GM20000 (cell line): ENCODE measurements at regions not wholly inside any gene's neighbourhood (a gene's known extent, or its start where the extent isn't known, plus 50 kb on each side); places are given as distances from the start of the nearest gene placed in this dataset.
"Not testable (repeated sequence)": the region's sequence is repeated elsewhere in the genome, so short reads cannot be mapped to it uniquely, and the experiment has no call there.

Source experiments
- DNase-seq: peaks from one replicate; pipeline ENCODE4 v3.0.0; 2012; ENCODE audit warnings: low spot score
- TF ChIP-seq, protein P1 (sequence below): IDR thresholded peaks from 2 replicates; pipeline ENCODE4 v1.5.1; 2012; ENCODE audit warnings: mild to moderate bottlenecking, control low read depth; ENCODE audit errors: extremely low read depth, missing control alignments

- DNase-seq: no peak
Observed at GRCh38 chr1:29626066-29626465, 389.7 kb downstream of the PTPRU start.

DNA sequence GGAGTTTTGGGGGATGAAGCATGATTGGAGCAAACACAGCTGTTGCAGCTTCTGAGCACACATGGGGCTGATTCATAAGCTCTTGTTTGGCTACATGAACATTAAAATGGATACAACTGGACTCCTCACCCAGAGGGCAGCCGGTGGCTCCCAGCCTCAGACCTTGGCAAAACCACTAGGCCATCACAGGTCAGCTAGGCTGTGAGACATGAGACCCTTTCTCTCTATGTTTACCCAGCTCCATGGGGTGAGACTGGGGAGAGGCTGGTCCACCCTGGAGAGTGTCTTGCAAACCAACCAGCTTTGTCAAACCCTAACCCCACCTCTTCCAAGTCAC, 388.7 kb downstream of the PTPRU start:
- DNase-seq: no peak
- TF ChIP-seq, protein P1, sequence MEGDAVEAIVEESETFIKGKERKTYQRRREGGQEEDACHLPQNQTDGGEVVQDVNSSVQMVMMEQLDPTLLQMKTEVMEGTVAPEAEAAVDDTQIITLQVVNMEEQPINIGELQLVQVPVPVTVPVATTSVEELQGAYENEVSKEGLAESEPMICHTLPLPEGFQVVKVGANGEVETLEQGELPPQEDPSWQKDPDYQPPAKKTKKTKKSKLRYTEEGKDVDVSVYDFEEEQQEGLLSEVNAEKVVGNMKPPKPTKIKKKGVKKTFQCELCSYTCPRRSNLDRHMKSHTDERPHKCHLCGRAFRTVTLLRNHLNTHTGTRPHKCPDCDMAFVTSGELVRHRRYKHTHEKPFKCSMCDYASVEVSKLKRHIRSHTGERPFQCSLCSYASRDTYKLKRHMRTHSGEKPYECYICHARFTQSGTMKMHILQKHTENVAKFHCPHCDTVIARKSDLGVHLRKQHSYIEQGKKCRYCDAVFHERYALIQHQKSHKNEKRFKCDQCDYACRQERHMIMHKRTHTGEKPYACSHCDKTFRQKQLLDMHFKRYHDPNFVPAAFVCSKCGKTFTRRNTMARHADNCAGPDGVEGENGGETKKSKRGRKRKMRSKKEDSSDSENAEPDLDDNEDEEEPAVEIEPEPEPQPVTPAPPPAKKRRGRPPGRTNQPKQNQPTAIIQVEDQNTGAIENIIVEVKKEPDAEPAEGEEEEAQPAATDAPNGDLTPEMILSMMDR: no peak

More at GRCh38 chr1:29626066-29626465, 389.7 kb downstream of the PTPRU start:
- TF ChIP-seq, protein P1: no peak

DNA sequence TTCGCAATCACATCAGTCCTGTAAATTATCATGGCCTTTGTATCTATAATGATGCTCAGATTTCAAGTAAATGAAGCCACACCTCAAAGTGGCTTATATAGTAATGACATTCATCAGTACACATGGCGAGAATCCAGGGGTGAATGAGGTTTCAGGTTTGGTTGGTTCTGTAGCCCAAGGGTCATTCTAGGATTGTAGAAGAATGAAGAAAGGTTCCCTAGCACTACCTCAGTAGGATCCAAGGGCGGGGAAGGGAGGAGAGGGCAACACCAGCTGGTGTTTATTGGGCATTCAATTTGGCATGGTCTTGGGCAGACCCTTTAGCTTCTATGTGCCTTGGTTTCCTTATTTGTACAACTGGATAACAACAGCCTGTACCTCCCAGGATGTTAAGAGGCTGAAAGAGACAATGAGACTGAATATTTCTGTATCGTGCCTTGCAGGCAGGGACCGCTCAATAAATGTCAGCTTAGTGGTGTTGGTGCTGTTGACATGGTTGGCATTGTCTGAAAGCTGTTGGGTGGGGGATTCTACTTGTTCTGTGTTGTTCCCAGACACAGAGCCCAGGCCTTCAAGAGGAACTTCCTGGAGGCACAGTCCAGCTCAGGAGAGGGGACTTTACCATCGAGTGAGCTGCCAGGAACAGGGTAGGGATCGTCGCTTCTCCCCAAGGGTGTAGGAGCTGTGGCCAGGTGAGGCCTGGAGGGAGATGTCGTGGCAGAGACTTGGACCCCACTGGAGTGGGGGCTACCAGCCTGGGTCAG, 388.2 kb downstream of the PTPRU start:
- no peak for DNase-seq
- TF ChIP-seq, protein P1: no peak

DNA sequence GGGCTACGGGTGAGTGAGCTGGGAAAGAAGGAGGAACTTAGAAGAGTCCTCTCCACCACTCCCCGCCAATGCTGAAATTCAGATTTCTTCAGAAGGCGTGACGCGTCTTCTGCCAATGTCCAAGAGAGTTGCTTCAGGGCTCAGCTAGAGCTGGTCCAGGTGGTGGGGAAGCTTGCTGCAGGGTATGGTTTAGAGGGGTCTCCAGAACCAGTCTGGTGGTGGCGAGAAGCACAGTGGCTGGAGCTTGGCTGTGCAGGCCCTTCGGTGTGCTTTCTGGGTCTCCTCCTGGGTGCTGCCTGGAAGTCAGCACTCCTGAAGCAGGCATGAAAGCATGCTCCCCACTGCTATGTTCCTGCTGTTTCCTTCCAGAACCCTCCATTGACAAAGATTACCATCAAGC, 387.2 kb downstream of the PTPRU start:
- TF ChIP-seq, protein P1: no peak
- no peak for DNase-seq

DNA sequence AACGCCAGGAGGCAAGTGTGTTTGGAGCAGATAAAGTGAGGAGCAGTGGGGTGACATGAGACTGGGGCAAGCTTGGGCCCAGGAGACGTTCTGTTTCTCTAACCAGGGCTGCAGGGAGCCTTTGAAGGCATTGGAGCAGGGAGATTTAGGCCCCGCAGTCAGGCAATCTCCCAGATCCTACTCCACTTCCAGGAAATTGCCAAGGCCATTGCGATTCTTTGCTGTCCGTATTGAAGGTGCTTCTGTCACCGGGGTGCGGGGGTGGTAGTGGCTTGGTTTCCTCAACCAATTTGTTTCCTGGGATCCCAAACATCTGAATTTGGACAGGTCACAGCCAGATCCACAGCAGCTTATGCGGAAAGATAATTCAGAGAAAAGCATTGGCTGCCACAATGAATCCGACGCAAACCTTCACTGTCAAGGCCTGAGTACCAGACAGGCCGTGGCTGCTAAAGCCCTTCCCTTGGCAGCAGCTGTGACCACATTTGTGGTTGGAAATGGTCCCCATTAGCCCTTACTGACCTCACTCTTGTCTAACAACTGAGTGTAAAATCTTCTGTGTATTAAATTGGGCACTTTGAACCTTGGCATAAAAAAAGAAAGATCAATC, 385.6 kb downstream of the PTPRU start:
- TF ChIP-seq, protein P1: no peak
- no peak for DNase-seq

GRCh38 chr1:29620631-29621030, 384.3 kb downstream of the PTPRU start:
- DNase-seq: no peak
- TF ChIP-seq, protein P1: no peak

DNA sequence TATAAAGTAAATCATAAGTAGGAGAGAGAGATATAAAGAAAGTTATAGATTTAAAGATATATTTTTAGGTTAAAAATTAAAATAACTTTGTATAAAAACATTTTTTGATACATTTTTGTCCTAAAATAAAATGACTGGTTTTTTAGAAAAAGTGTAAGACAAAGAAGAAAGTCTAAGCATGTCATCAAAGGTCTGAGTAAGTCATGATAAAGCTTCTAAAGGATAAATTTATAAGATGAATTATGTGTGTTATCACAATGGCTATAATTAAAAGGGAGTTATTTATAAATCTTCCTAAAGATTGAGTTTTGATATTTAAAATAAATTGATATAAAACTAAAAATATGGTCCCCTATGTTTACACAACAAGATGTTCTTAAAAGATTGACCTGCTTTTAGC, 370.9 kb downstream of the PTPRU start:
- DNase-seq: no peak
- TF ChIP-seq, protein P1: no peak

DNA sequence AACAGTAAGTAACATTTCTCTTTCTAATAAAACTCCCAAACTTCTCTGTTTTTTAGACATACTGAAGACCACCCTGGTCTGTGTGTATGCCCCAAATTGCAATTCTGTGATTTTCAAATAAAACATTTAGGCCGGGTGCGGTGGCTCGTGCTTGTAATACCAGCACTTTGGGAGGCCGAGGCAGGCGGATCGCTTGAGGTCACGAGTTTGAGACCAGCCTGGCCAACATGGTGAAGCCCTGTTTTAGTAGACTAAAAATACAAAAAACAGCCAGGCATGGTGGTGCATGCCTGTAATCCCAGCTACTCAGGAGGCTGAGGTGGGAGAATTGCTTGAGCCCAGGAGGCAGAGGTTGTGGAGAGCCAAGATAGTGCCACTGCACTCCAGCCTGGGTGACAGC, 368.5 kb downstream of the PTPRU start:
- DNase-seq: not testable (repeated sequence)
